ENCODE measurements at regions not wholly inside any gene's neighbourhood (a gene's known extent, or its start where the extent isn't known, plus 50 kb on each side); places are given as distances from the start of the nearest gene placed in this dataset.
"Not testable (repeated sequence)": the region's sequence is repeated elsewhere in the genome, so short reads cannot be mapped to it uniquely, and the experiment has no call there.

DNA sequence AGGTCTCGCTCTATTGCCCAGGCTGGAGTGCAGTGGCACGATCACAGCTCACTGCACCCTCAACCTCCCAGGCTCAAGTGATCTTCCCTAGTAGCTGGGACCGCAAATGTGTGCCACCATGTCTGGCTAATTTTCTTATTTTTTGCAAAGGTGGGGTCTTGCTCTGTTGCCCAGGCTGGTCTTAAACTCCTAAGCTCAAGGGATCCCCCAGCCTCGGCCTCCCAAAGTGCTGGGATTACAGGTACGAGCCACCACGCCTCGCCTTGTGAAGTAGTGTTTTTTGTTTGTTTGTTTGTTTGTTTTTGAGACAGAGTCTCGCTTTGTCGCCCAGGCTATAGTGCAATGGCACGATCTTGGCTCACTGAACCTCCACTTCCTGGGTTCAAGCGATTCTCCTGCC, 125.5 kb downstream of the HAUS1 start:
- not testable (repeated sequence) for H3K36me3 Mint-ChIP-seq; H3K27me3 Mint-ChIP-seq; H3K27me3 ChIP-seq (ENCODE audit: control insufficient read depth, insufficient read depth, low read length); H3K4me3 ChIP-seq (ENCODE audit: low read depth, low read length); DNase-seq; H3K9me3 ChIP-seq (ENCODE audit: control insufficient read depth in 2 of 2, low read length in 2 of 2); H3K36me3 ChIP-seq (ENCODE audit: control insufficient read depth, insufficient read depth, low read length); H3K9me3 Mint-ChIP-seq; ATAC-seq (ENCODE audit: low read depth in 2 of 2)
- Mint-ChIP-seq H3K4me1 (peaks cover 26 to 90% (median 48%) of the 10 kb centered on the region in 4 donors), H3K4me3 (peak overlapping the region in 2 of 4 donors; percentile 72 to 76), H3K27ac (peak overlapping the region; percentile 64 to 89 (median 88))
- H3K27ac ChIP-seq (ENCODE audit: insufficient read depth, low read length, poor library complexity, severe bottlenecking): peak overlapping the region; percentile 6
- H3K4me1 ChIP-seq (ENCODE audit: control insufficient read depth, insufficient read depth, low read length, poor library complexity, severe bottlenecking): peaks cover 26% of the 10 kb centered on the region

- Mint-ChIP-seq H3K4me1 (peaks cover 35 to 78% (median 58%) of the 10 kb centered on the region in 4 donors), H3K9me3 (no peaks in the 10 kb centered on the region), H3K4me3 (no peak overlapping the region), H3K27ac (peak overlapping the region in 1 of 3 donors; percentile 60), H3K36me3 (peaks cover 11% of the 10 kb centered on the region), H3K27me3 (no peaks in the 10 kb centered on the region)
- ATAC-seq (ENCODE audit: low read depth in 2 of 2) (no peak), DNase-seq (no peak)
- Histone ChIP-seq H3K4me1 (ENCODE audit: control insufficient read depth, insufficient read depth, low read length, poor library complexity, severe bottlenecking) (peaks cover 8% of the 10 kb centered on the region), H3K27me3 (ENCODE audit: control insufficient read depth, insufficient read depth, low read length) (no peaks in the 10 kb centered on the region), H3K27ac (ENCODE audit: insufficient read depth, low read length, poor library complexity, severe bottlenecking) (no peak overlapping the region), H3K36me3 (ENCODE audit: control insufficient read depth, insufficient read depth, low read length) (peaks cover 3% of the 10 kb centered on the region), H3K9me3 (ENCODE audit: control insufficient read depth in 2 of 2, low read length in 2 of 2) (no peaks in the 10 kb centered on the region), H3K4me3 (ENCODE audit: low read depth, low read length) (no peak overlapping the region)
These were observed 132.0 kb downstream of the HAUS1 start for GRCh38 chr18:46236156-46236555.

DNA sequence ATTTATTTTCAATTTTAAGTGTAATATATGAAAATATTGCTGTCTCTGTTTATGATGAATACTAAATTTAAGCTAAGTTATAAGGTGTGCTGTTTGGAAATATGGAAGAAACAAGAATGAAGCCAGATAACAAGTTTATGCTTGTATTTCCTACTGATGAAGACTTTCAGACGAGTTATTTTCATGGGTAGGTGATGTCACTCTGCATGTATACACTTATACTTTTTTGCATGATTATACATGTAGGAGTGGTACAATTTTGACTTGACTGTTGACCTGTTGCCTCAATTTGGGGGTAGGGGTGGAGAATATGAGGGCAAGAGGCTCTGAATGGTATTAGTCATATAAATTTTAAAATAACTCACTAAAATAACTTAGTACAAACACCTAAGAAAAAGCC, 133.7 kb downstream of the HAUS1 start:
- peaks cover 3% of the 10 kb centered on the region for H3K36me3 ChIP-seq (ENCODE audit: control insufficient read depth, insufficient read depth, low read length)
- peaks cover 8% of the 10 kb centered on the region for H3K4me1 ChIP-seq (ENCODE audit: control insufficient read depth, insufficient read depth, low read length, poor library complexity, severe bottlenecking)
- H3K27me3 ChIP-seq (ENCODE audit: control insufficient read depth, insufficient read depth, low read length): no peaks in the 10 kb centered on the region
- Mint-ChIP-seq H3K27ac (no peak overlapping the region), H3K9me3 (no peaks in the 10 kb centered on the region), H3K36me3 (peaks cover 11% of the 10 kb centered on the region), H3K4me3 (no peak overlapping the region), H3K4me1 (peaks cover 29 to 64% (median 52%) of the 10 kb centered on the region in 4 donors), H3K27me3 (no peaks in the 10 kb centered on the region)
- ATAC-seq (ENCODE audit: low read depth in 2 of 2): no peak
- no peak for DNase-seq
- H3K4me3 ChIP-seq (ENCODE audit: low read depth, low read length): no peak overlapping the region
- H3K27ac ChIP-seq (ENCODE audit: insufficient read depth, low read length, poor library complexity, severe bottlenecking): no peak overlapping the region
- H3K9me3 ChIP-seq (ENCODE audit: control insufficient read depth in 2 of 2, low read length in 2 of 2): no peaks in the 10 kb centered on the region

DNA sequence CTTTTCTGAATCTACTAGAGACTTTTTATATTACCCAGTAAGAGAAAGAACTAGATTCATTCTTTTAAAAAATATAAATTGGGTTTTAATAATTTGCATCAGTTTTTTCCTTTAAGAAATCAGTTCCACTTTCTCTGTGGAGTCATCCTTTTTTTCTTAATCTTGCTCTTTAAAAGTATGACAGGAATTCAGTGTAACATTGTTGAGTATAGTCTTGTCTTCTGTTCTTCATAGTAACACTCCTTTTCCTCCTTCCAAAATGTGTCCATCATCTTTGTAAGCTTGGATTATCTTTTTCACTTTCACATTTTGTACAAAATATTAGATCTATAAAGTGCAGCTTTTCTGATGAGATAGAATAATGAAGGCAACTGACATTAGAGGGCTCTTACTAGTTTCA, 135.4 kb downstream of the HAUS1 start:
- no peaks in the 10 kb centered on the region for H3K9me3 Mint-ChIP-seq
- ATAC-seq (ENCODE audit: low read depth in 2 of 2): no peak
- H3K27ac Mint-ChIP-seq: peak overlapping the region in 1 of 3 donors; percentile 62

GRCh38 chr18:46239998-46240397, 135.8 kb downstream of the HAUS1 start:
- H3K27me3 Mint-ChIP-seq: no peaks in the 10 kb centered on the region
- DNase-seq (no peak), ATAC-seq (ENCODE audit: low read depth in 2 of 2) (no peak)
- Histone ChIP-seq H3K4me1 (ENCODE audit: control insufficient read depth, insufficient read depth, low read length, poor library complexity, severe bottlenecking) (peaks cover 7% of the 10 kb centered on the region), H3K9me3 (ENCODE audit: control insufficient read depth in 2 of 2, low read length in 2 of 2) (no peaks in the 10 kb centered on the region), H3K27me3 (ENCODE audit: control insufficient read depth, insufficient read depth, low read length) (no peaks in the 10 kb centered on the region), H3K36me3 (ENCODE audit: control insufficient read depth, insufficient read depth, low read length) (peaks cover 3% of the 10 kb centered on the region), H3K4me3 (ENCODE audit: low read depth, low read length) (no peak overlapping the region), H3K27ac (ENCODE audit: insufficient read depth, low read length, poor library complexity, severe bottlenecking) (no peak overlapping the region)
- H3K36me3 Mint-ChIP-seq: peaks cover 11% of the 10 kb centered on the region
- no peaks in the 10 kb centered on the region for H3K9me3 Mint-ChIP-seq
- H3K4me1 Mint-ChIP-seq: peaks cover 34 to 57% (median 43%) of the 10 kb centered on the region in 4 donors
- peak overlapping the region in 1 of 4 donors; percentile 79 for H3K4me3 Mint-ChIP-seq
- H3K27ac Mint-ChIP-seq: peak overlapping the region in 1 of 3 donors; percentile 62

More for the DNA sequence above, 135.4 kb downstream of the HAUS1 start:
- Histone ChIP-seq H3K9me3 (ENCODE audit: control insufficient read depth in 2 of 2, low read length in 2 of 2) (no peaks in the 10 kb centered on the region), H3K27me3 (ENCODE audit: control insufficient read depth, insufficient read depth, low read length) (no peaks in the 10 kb centered on the region), H3K36me3 (ENCODE audit: control insufficient read depth, insufficient read depth, low read length) (peaks cover 3% of the 10 kb centered on the region), H3K4me3 (ENCODE audit: low read depth, low read length) (no peak overlapping the region), H3K4me1 (ENCODE audit: control insufficient read depth, insufficient read depth, low read length, poor library complexity, severe bottlenecking) (peaks cover 8% of the 10 kb centered on the region), H3K27ac (ENCODE audit: insufficient read depth, low read length, poor library complexity, severe bottlenecking) (no peak overlapping the region)
- Mint-ChIP-seq H3K36me3 (peaks cover 11% of the 10 kb centered on the region), H3K4me3 (no peak overlapping the region), H3K4me1 (peaks cover 34 to 61% (median 47%) of the 10 kb centered on the region in 4 donors), H3K27me3 (no peaks in the 10 kb centered on the region)
- DNase-seq: no peak

DNA sequence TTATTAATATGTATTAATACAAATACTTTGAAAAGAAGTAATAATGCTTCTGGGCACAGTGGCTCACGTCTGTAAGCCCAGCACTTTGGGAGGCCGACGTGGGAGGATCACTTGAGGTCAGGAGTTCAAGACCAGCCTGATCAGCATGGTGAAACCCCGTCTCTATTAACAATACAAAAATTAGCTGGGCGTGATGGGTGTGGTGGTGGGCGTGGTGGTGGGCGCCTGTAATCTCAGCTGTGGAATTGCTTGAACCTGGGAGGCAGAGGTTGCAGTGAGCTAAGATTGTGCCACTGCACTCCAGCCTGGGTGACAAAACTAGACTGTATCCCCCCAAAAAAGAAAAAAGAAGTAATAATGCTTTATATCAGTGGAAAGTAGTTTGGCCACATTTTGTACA, 137.2 kb downstream of the HAUS1 start:
- not testable (repeated sequence) for H3K27ac ChIP-seq (ENCODE audit: insufficient read depth, low read length, poor library complexity, severe bottlenecking); ATAC-seq (ENCODE audit: low read depth in 2 of 2); H3K27me3 ChIP-seq (ENCODE audit: control insufficient read depth, insufficient read depth, low read length); H3K27me3 Mint-ChIP-seq; H3K36me3 ChIP-seq (ENCODE audit: control insufficient read depth, insufficient read depth, low read length); H3K4me3 Mint-ChIP-seq; H3K4me1 ChIP-seq (ENCODE audit: control insufficient read depth, insufficient read depth, low read length, poor library complexity, severe bottlenecking); H3K9me3 Mint-ChIP-seq; H3K9me3 ChIP-seq (ENCODE audit: control insufficient read depth in 2 of 2, low read length in 2 of 2); H3K4me3 ChIP-seq (ENCODE audit: low read depth, low read length); DNase-seq
- Mint-ChIP-seq H3K27ac (peak overlapping the region in 1 of 3 donors; percentile 5), H3K4me1 (peaks cover 37 to 55% (median 39%) of the 10 kb centered on the region in 4 donors), H3K36me3 (peaks cover 11% of the 10 kb centered on the region)

GRCh38 chr18:46242183-46242582, 138.0 kb downstream of the HAUS1 start:
- Histone ChIP-seq H3K27ac (ENCODE audit: insufficient read depth, low read length, poor library complexity, severe bottlenecking) (no peak overlapping the region), H3K27me3 (ENCODE audit: control insufficient read depth, insufficient read depth, low read length) (no peaks in the 10 kb centered on the region), H3K36me3 (ENCODE audit: control insufficient read depth, insufficient read depth, low read length) (peaks cover 3% of the 10 kb centered on the region), H3K4me3 (ENCODE audit: low read depth, low read length) (no peak overlapping the region), H3K4me1 (ENCODE audit: control insufficient read depth, insufficient read depth, low read length, poor library complexity, severe bottlenecking) (no peaks in the 10 kb centered on the region), H3K9me3 (ENCODE audit: control insufficient read depth in 2 of 2, low read length in 2 of 2) (no peaks in the 10 kb centered on the region)
- peaks cover 34 to 54% (median 39%) of the 10 kb centered on the region in 4 donors for H3K4me1 Mint-ChIP-seq
- no peaks in the 10 kb centered on the region for H3K27me3 Mint-ChIP-seq
- no peak for ATAC-seq (ENCODE audit: low read depth in 2 of 2)
- H3K4me3 Mint-ChIP-seq: no peak overlapping the region
- H3K36me3 Mint-ChIP-seq: peaks cover 11% of the 10 kb centered on the region
- H3K27ac Mint-ChIP-seq: no peak overlapping the region
- DNase-seq: no peak
- H3K9me3 Mint-ChIP-seq: no peaks in the 10 kb centered on the region

- Histone ChIP-seq H3K27me3 (ENCODE audit: control insufficient read depth, insufficient read depth, low read length) (no peaks in the 10 kb centered on the region), H3K4me1 (ENCODE audit: control insufficient read depth, insufficient read depth, low read length, poor library complexity, severe bottlenecking) (peaks cover 2% of the 10 kb centered on the region), H3K4me3 (ENCODE audit: low read depth, low read length) (no peak overlapping the region), H3K36me3 (ENCODE audit: control insufficient read depth, insufficient read depth, low read length) (peaks cover 3% of the 10 kb centered on the region), H3K9me3 (ENCODE audit: control insufficient read depth in 2 of 2, low read length in 2 of 2) (no peaks in the 10 kb centered on the region), H3K27ac (ENCODE audit: insufficient read depth, low read length, poor library complexity, severe bottlenecking) (no peak overlapping the region)
- DNase-seq (no peak), ATAC-seq (ENCODE audit: low read depth in 2 of 2) (no peak)
- Mint-ChIP-seq H3K4me1 (peaks cover 34 to 53% (median 38%) of the 10 kb centered on the region in 4 donors), H3K4me3 (no peak overlapping the region), H3K27me3 (no peaks in the 10 kb centered on the region), H3K9me3 (no peaks in the 10 kb centered on the region), H3K27ac (no peak overlapping the region), H3K36me3 (peaks cover 12% of the 10 kb centered on the region)
These were observed 138.9 kb downstream of the HAUS1 start for GRCh38 chr18:46243095-46243494.

Measured in CD4-positive, CD25-positive, alpha-beta regulatory T cell (primary cell).